Hepatocyte (in vitro differentiated cells): ENCODE measurements at regions not wholly inside any gene's neighbourhood (a gene's known extent, or its start where the extent isn't known, plus 50 kb on each side); places are given as distances from the start of the nearest gene placed in this dataset.

Experiments
- CTCF ChIP-seq: fragments of 200-600 bp; sonication (generic); IDR thresholded peaks from 2 replicates; pipeline ENCODE4 v1.5.1; 2016; ENCODE audit warnings: antibody characterized with exemption, mild to moderate bottlenecking; ENCODE audit not compliant: poor library complexity
- EZH2 ChIP-seq: fragments of 200-600 bp; sonication (generic); IDR thresholded peaks from 2 replicates; pipeline ENCODE4 v1.6.1; 2016; ENCODE audit warnings: antibody characterized with exemption, mild to moderate bottlenecking, borderline replicate concordance
- EZH2phosphoT487 ChIP-seq: fragments of 200-600 bp; sonication (generic); IDR thresholded peaks from one replicate; pipeline ENCODE4 v1.6.1; 2018; ENCODE audit warnings: antibody characterized with exemption, mild to moderate bottlenecking, low read depth, moderate library complexity; ENCODE audit not compliant: unreplicated experiment, severe bottlenecking

- no peak for TF ChIP-seq EZH2
- TF ChIP-seq CTCF: no peak
- no peak for TF ChIP-seq EZH2phosphoT487
These were observed 225.3 kb downstream of the MRPL39 start for GRCh38 chr21:25381936-25382452.
